Loucy (cell line): ENCODE measurements at regions not wholly inside any gene's neighbourhood (a gene's known extent, or its start where the extent isn't known, plus 50 kb on each side); places are given as distances from the start of the nearest gene placed in this dataset.

Source experiments
- H2AFZ ChIP-seq: fragments of 200-600 bp; sonication (generic); 2 replicates; pipeline ENCODE4 v1.6.0; 2016; ENCODE audit warnings: antibody characterized with exemption, mild to moderate bottlenecking, low read length, moderate library complexity
- H3F3A ChIP-seq: fragments of 200-600 bp; 2 replicates; pipeline ENCODE4 v1.6.0; 2016; ENCODE audit warnings: antibody characterized with exemption, low read depth, mild to moderate bottlenecking
- H3K27me3 ChIP-seq: fragments of 200-600 bp; sonication (generic); 2 replicates; pipeline ENCODE4 v1.6.1; 2014; ENCODE audit warnings: low read length, mild to moderate bottlenecking; ENCODE audit not compliant: insufficient read depth, poor library complexity, severe bottlenecking
- H3K36me3 ChIP-seq: fragments of 200-600 bp; sonication (generic); 2 replicates; pipeline ENCODE4 v1.6.1; 2016; ENCODE audit warnings: low read length; ENCODE audit not compliant: insufficient read depth
- H3K4me1 ChIP-seq: fragments of 200-600 bp; sonication (generic); 2 replicates; pipeline ENCODE4 v1.5.1; 2014; ENCODE audit warnings: low read length, mild to moderate bottlenecking; ENCODE audit not compliant: insufficient read depth, poor library complexity, severe bottlenecking
- H3K4me2 ChIP-seq: fragments of 200-600 bp; sonication (generic); 2 replicates; pipeline ENCODE4 v1.6.0; 2014; ENCODE audit warnings: antibody characterized with exemption, low read length, low read depth, mild to moderate bottlenecking; ENCODE audit not compliant: poor library complexity, severe bottlenecking
- H3K4me3 ChIP-seq: fragments of 200-600 bp; sonication (generic); 2 replicates; pipeline ENCODE4 v1.5.1; 2014; ENCODE audit warnings: low read length, mild to moderate bottlenecking, mixed read lengths; ENCODE audit not compliant: poor library complexity, severe bottlenecking
- H3K79me2 ChIP-seq: fragments of 200-600 bp; sonication (generic); 2 replicates; pipeline ENCODE4 v1.6.1; 2014; ENCODE audit warnings: low read length; ENCODE audit not compliant: insufficient read depth
- H3K9ac ChIP-seq: fragments of 200-600 bp; sonication (generic); 2 replicates; pipeline ENCODE4 v1.6.0; 2014; ENCODE audit warnings: mild to moderate bottlenecking, low read depth, low read length, moderate library complexity; ENCODE audit not compliant: poor library complexity, severe bottlenecking
- H3K9me2 ChIP-seq: fragments of 200-600 bp; sonication (generic); replicated peaks from 2 replicates; pipeline ENCODE4 v1.6.1; 2016; ENCODE audit warnings: low read depth, low read length, mixed read lengths
- H3K9me3 ChIP-seq: fragments of 200-600 bp; sonication (generic); 2 replicates; pipeline ENCODE4 v1.6.1; 2014; ENCODE audit warnings: mild to moderate bottlenecking, antibody characterized with exemption, low read length, low read depth; ENCODE audit not compliant: insufficient read depth
- H4K20me1 ChIP-seq: fragments of 200-600 bp; sonication (generic); 2 replicates; pipeline ENCODE4 v1.6.0; 2014; ENCODE audit warnings: antibody characterized with exemption, low read length, mild to moderate bottlenecking; ENCODE audit not compliant: insufficient read depth, poor library complexity, severe bottlenecking
- CTCF ChIP-seq: fragments of 200-600 bp; sonication (generic); conservative IDR thresholded peaks from 2 replicates; pipeline ENCODE4 v1.5.1; 2014; ENCODE audit warnings: mild to moderate bottlenecking, antibody characterized with exemption, low read length
- EZH2phosphoT487 ChIP-seq: fragments of 200-600 bp; IDR thresholded peaks from 2 replicates; pipeline ENCODE4 v1.6.1; 2018; ENCODE audit warnings: antibody characterized with exemption, mild to moderate bottlenecking, moderate library complexity, borderline replicate concordance

GRCh38 chr2:186980787-186981550, 132.0 kb upstream of the ZSWIM2 start:
- H3K79me2 ChIP-seq, result no peaks in the 10 kb centered on the region
- H3K27me3 ChIP-seq, result no peaks in the 10 kb centered on the region
- H3K4me2 ChIP-seq, result no peak overlapping the region
- no peaks in the 10 kb centered on the region for H3K36me3 ChIP-seq
- no peak overlapping the region for H3K4me3 ChIP-seq
- no peaks in the 10 kb centered on the region for H3F3A ChIP-seq
- H2AFZ ChIP-seq, result no peak overlapping the region
- TF ChIP-seq EZH2phosphoT487 (no peak), CTCF (no peak)
- no peaks in the 10 kb centered on the region for H4K20me1 ChIP-seq
- H3K9me3 ChIP-seq, result no peaks in the 10 kb centered on the region
- no peaks in the 10 kb centered on the region for H3K4me1 ChIP-seq
- H3K9ac ChIP-seq, result no peak overlapping the region
- no peaks in the 10 kb centered on the region for H3K9me2 ChIP-seq

- Histone ChIP-seq H3K27me3 (no peaks in the 10 kb centered on the region), H3K4me3 (no peak overlapping the region), H2AFZ (no peak overlapping the region), H3F3A (no peaks in the 10 kb centered on the region), H3K79me2 (no peaks in the 10 kb centered on the region), H3K4me2 (no peak overlapping the region), H3K36me3 (no peaks in the 10 kb centered on the region), H3K4me1 (no peaks in the 10 kb centered on the region), H4K20me1 (no peaks in the 10 kb centered on the region), H3K9me3 (no peaks in the 10 kb centered on the region), H3K9ac (no peak overlapping the region), H3K9me2 (no peaks in the 10 kb centered on the region)
- no peak for TF ChIP-seq CTCF
- TF ChIP-seq EZH2phosphoT487, result no peak
Observed at GRCh38 chr2:186980117-186980442, 131.1 kb upstream of the ZSWIM2 start.

- no peaks in the 10 kb centered on the region for H3K27me3 ChIP-seq
- no peak overlapping the region for H3K9ac ChIP-seq
- no peaks in the 10 kb centered on the region for H3K9me2 ChIP-seq
- H3K4me3 ChIP-seq, result no peak overlapping the region
- H2AFZ ChIP-seq, result no peak overlapping the region
- no peaks in the 10 kb centered on the region for H4K20me1 ChIP-seq
- no peak for TF ChIP-seq CTCF
- TF ChIP-seq EZH2phosphoT487, result no peak
- H3K4me2 ChIP-seq, result no peak overlapping the region
- no peaks in the 10 kb centered on the region for H3F3A ChIP-seq
- no peaks in the 10 kb centered on the region for H3K4me1 ChIP-seq
- no peaks in the 10 kb centered on the region for H3K36me3 ChIP-seq
- no peaks in the 10 kb centered on the region for H3K9me3 ChIP-seq
- no peaks in the 10 kb centered on the region for H3K79me2 ChIP-seq
Observed at GRCh38 chr2:186979439-186980116, 130.6 kb upstream of the ZSWIM2 start.
